ENCODE measurements at regions not wholly inside any gene's neighbourhood (a gene's known extent, or its start where the extent isn't known, plus 50 kb on each side); places are given as distances from the start of the nearest gene placed in this dataset.
"Not testable (repeated sequence)": the region's sequence is repeated elsewhere in the genome, so short reads cannot be mapped to it uniquely, and the experiment has no call there.

DNA sequence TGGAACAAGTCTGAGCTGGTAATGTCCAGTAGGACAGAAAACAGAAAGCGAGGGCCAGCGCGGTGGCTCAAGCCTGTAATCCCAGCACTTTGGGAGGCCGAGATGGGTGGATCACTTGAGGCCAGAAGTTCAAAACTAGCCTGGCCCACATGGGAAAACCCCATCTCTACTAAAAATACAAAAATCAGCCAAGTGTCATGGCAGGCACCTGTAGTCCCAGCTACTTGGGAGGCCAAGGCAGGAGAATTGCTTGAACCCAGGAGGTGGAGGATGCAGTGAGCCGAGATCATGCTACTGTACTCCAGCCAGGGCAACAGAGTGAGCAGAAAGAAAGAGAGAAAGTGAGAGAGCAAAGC lies 52.3 kb upstream of the PMAIP1 start:
- not testable (repeated sequence) for TF ChIP-seq EZH2 (IDR thresholded peaks at IDR 0.05; ENCODE audit: insufficient read depth, poor library complexity, severe bottlenecking); EZH2phosphoT487 (IDR thresholded peaks at IDR 0.05; ENCODE audit: insufficient read depth, low read depth)

Data from GM23248 (cell line).